T-helper 2 cell treated with Interferon-gamma antibody and Interleukin-4, amounts not matched to agents 100 ng/mL and 5 ng/mL, for 36 hours (primary cell): ENCODE measurements at regions not wholly inside any gene's neighbourhood (a gene's known extent, or its start where the extent isn't known, plus 50 kb on each side); places are given as distances from the start of the nearest gene placed in this dataset.
"Not testable (repeated sequence)": the region's sequence is repeated elsewhere in the genome, so short reads cannot be mapped to it uniquely, and the experiment has no call there.

Source experiments
- intact Hi-C: fragments of 100-400 bp; cut with micrococcal nuclease; formaldehyde crosslinking; loops from one replicate; pipeline ENCODE4 v1.15.1; 2023

DNA sequence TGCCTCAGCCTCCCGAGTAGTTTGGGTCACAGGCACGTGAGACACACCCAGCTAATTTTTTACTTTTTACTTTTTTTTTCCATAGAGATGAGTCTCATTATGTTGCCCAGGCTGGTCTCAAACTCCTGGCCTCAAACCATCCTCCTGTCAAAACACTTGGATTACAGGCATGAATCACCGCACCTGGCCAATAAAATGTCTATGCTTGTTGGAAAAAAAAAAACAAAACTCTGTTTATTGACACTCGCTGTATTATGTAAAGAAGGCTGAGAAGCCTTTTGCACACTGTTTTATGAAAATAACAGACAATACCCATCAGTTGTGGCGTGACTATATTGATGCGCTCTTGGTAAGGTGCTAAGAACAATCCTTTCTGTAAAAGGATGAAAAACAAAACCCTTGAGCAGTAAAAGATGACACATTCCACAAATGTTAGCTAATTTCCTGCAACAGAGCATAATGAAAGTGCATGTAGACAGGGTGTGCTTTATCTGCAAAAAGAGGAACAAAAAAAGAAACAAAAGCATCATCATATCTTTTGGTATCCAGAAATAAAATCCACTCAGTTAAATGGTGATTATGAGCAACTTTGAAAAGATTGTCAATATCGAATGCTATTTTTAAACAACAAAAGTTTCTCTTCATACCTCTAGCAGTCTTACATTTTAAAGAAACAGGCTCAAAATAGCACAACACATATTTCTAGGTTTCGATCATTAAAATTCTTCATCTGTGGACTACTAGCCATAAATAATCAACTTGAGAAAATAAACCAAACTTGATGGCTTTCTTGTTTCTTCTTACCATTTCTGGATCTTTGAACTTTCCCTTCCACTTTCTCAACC is 108.3 kb upstream of the PHACTR1 start:
- intact Hi-C loops: loop anchor here (10.0 kb wide), 2 partner anchors 313 to 433 kb away; partner anchors contain the start of gene EDN1

DNA sequence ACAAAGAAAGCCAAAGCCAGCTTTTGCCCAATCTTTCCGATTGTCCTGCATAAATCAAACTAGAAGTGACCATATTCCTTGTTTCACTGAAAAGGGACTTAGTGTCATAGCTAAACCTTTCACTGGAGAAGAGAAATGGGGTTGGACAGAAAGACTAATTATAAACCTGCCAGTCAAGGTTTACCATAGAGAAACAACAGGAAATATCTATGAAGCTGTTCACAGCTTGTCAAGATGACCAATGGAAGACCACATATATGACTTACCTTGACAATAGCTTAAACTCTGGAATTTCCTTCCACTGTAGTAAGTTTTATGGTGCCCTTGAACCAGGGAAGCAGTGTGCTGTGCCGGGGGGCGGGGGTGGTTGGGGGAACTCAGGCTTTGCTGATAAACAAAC is 107.7 kb upstream of the PHACTR1 start:
- intact Hi-C loops: loop anchor here (10.0 kb wide), 2 partner anchors 314 to 434 kb away; partner anchors contain the start of gene EDN1

GRCh38 chr6:12609751-12610150 is 106.8 kb upstream of the PHACTR1 start:
- intact Hi-C loops: loop anchor here (10.0 kb wide), 2 partner anchors 315 to 435 kb away; partner anchors contain the start of gene EDN1

DNA sequence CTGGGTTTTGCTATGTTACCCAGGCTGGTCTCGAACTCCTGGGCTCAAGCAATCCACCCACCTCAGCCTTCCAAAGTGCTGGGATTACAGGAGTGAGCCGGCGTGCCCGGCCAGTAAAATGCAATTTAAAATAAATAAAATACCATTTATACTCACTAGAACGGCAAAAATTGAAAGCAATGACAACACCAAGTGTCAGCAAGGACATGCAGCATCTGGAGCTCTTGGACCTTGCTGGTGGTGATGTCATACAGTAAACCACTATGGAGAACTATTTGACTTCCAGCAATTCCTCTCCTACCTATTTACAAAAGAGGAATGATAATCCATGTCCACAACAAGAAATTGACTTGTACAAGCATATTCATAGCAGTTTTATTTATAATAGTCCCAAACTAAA is 105.7 kb upstream of the PHACTR1 start:
- intact Hi-C loops: no loop called here

DNA sequence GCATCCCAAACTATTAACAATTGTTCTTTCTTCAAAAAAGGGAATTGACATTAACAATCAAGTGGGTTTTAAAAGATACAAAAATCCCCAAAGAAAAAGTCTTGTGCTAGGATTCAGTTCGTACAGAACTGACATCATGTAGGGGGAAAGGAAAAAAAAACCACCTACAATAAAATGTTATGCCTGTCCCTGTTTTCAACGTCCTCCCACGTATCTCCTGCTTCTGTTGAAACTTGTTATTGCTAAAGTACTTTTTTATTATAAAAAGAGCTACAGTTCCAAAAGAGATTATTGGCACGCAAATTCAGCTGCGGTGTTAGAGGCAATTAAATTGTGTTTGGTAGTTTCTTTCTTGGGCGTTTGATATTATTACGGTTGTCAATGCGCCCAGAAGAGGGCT is 102.8 kb upstream of the PHACTR1 start:
- intact Hi-C loops: no loop called here

GRCh38 chr6:12614456-12614855 is 102.1 kb upstream of the PHACTR1 start:
- intact Hi-C loops: no loop called here

GRCh38 chr6:12618296-12618695 is 98.3 kb upstream of the PHACTR1 start:
- intact Hi-C loops: no loop called here

GRCh38 chr6:12621754-12622153 is 94.8 kb upstream of the PHACTR1 start:
- intact Hi-C loops: no loop called here

GRCh38 chr6:12622566-12622965 is 94.0 kb upstream of the PHACTR1 start:
- intact Hi-C loops: no loop called here

DNA sequence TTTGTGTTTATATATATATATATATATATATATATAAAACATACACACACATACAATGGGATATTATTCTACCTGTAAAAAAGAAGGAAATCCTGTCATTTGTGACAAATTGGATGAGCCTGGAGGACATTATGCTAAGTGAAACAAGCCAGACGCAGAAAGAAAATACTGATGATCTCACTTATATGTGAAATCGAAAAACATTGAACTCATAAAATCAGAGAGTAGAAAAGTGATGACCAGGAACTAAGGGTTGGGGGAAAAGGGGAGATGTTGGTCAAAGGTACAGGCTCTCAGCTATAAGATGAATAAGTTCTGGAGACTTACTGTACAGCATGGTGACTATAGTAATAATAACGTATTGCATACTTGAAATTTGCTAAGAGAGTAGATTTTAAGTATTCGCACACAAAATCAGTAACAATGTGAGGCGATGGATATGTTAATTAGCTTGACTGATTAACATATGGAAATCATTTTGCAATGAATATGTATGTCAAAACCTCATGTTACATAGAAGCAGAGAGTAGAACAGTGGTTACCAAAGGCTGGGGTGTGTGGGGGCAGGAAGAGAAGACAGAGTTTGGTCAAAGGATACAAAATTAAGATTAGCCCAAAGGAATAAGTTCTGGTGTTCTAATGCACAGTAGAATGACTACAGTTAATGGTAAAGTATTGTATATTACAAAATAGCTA is 92.3 kb upstream of the PHACTR1 start:
- intact Hi-C loops: no loop called here

- intact Hi-C loops: no loop called here
Observed at GRCh38 chr6:12627053-12627452, 89.5 kb upstream of the PHACTR1 start.

GRCh38 chr6:12628327-12628726 is 88.2 kb upstream of the PHACTR1 start:
- intact Hi-C loops: no loop called here

DNA sequence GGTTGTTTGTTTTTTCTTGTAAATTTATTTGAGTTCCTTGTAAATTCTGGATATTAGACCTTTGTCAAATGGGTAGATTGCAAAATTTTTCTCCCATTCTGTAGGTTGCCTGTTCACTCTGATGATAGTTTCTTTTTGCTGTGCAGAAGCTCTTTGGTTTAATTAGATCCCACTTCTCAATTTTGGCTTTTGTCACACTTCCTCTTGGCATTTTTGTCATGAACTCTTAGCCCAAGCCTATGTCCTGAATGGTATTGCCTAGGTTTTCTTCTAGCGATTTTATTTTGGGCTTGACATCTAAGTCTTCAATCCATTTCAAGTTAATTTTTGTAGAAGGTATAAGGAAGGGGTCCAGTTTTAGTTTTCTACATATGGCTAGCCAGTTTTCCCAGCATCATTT is 82.8 kb upstream of the PHACTR1 start:
- intact Hi-C loops: loop anchor here (10.0 kb wide), 1 partner anchor 701 kb away; no protein-coding TSS in a partner anchor

- intact Hi-C loops: loop anchor here (10.0 kb wide), 1 partner anchor 699 kb away; no protein-coding TSS in a partner anchor
Observed at GRCh38 chr6:12635375-12635774, 81.2 kb upstream of the PHACTR1 start.

DNA sequence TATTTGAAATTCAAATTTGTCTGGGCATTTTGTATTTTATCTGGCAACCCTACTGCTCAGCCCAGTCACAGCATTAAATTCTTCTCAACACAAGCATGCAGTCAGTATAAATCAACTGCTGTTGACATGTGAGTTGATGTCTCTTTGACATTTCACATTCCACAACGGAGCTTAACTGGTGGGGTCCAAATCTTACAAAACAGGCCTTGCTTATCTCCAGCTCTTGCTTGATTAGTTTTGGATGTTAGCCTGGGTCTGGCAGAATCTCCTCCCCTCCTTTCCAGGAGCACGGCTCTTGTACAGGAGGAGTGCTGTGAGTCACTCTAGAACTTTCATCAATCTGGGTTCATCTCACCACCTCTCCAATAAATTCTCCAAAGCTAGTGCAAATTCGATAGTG is 80.8 kb upstream of the PHACTR1 start:
- intact Hi-C loops: loop anchor here (10.0 kb wide), 1 partner anchor 699 kb away; no protein-coding TSS in a partner anchor

GRCh38 chr6:12636336-12636735 is 80.2 kb upstream of the PHACTR1 start:
- intact Hi-C loops: loop anchor here (10.0 kb wide), 1 partner anchor 698 kb away; no protein-coding TSS in a partner anchor

DNA sequence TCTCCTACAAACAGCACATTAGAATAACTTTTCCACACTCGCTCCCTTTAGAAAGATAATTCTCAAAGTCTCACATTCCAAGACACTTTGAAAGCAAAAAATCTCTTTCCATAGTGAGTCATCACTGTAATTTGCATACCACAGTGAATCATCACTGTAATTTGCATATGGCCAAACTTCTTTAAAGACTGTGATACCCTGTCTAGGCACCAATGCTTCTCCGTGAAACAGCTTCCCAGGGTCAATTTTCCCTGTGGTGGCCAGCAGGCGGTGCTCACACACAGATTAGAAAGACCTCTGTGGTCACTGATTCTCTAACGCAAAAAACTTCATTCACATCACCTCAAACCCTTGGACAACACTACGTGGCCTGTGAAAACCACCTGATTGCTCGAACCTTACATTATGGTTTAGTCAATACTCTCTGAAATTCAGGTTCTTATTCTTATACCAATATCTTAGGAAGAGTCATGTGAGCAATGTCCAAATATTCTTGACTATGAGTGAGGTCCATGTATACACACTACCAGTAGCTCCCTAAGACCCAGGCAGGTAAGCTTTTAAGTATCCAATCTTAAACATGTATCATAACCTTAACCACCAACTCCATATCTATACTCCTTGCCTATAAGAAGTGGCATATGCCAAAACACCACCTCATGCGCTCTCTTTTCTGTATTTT is 78.5 kb upstream of the PHACTR1 start:
- intact Hi-C loops: loop anchor here (2.0 to 10.0 kb wide), 2 partner anchors 257 to 697 kb away; no protein-coding TSS in a partner anchor

DNA sequence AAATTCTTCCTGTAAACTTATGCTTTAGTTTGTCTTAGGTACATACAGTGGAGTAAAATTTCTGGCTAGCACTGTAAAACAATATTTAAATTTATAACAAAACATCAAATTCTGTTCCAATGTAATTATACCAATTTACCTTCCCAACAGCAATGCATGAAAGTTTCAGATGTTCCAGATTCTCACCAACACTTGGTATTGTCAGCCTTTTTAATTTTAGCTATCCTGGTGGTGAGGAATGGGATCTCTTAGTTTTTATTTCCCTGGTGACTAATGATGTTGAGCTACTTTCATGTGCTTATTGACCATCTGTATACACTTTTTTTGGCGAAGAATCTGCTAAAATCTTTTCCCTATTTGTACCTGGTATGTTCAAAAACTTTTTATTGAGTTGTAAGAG is 76.1 kb upstream of the PHACTR1 start:
- intact Hi-C loops: no loop called here

GRCh38 chr6:12641785-12642184 is 74.8 kb upstream of the PHACTR1 start:
- intact Hi-C loops: not testable (repeated sequence)

DNA sequence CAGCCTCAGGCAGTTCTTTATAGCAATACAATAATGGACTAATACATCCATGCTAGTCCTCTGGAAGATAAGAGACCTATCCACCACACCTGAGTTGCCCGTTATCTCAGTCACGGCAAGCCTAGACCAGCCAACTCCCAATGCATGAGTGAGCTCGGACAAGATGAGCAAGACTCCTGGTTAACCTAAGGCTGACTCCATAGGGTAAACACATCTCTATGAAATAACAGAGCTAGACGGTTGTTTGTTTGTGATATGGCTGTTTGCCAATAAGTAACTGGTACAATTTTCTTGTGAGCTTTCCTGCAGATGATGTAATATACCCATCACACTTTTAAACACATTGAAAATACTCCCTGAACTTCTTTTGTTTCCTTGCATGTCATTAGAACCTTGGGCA is 70.6 kb upstream of the PHACTR1 start:
- intact Hi-C loops: no loop called here

DNA sequence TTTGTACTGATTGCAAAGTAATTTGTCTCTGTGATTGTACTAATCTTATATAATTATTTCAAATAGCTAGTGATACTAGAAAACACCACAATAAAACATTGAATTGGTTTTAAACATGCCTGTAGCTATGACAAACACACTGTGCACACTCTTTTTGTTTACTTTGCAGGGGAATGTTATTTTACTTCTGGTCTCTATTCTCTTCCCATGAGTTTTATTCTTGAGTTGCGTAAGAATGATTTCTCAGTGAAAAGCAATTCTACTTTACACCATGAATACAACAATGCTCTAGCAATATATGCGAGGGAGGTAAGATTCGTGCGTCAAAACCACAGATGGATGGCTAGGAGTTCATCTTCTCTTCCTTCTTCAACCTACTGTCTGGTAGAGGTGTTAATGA is 68.4 kb upstream of the PHACTR1 start:
- intact Hi-C loops: no loop called here

DNA sequence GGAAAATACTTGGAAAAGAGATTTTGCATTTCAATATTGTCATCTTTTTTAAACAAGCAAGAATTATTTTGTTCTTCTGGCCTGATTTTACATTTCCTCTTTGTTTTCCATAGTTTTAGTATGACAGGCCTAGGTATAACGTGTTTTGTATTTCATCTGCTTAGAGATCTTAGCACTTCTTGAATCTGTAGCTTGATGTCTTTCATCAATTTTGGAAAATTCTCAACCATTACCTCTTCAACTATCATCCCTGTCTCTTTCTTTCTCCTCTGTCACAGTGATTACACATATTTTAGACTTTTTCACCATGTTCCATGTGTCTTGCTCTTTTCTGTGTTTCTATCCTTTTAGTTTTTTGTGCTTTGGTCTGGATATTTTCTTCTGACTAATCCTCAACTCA is 67.2 kb upstream of the PHACTR1 start:
- intact Hi-C loops: no loop called here
